ENCODE measurements at regions not wholly inside any gene's neighbourhood (a gene's known extent, or its start where the extent isn't known, plus 50 kb on each side); places are given as distances from the start of the nearest gene placed in this dataset.

DNA sequence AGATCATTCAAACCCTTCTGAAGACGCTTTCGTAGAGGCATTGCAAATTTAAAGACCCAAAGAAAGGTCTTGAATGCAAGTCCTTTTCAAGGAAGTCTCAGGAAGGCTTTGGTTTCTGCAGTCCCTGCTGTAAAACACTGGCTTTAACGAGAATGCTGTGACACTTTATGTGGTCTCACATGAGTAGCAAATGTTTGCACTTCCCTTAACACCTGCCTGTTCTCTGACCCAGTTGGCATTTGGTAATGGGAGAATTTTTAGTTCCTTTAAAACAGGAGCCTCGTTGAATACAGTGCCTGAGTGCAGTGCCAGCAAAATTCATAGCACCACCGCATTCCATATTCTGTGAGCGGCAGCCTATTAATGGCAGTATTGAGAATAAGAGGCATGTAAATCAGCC is 330.5 kb upstream of the PRKX start:
- TF ChIP-seq, protein P1, sequence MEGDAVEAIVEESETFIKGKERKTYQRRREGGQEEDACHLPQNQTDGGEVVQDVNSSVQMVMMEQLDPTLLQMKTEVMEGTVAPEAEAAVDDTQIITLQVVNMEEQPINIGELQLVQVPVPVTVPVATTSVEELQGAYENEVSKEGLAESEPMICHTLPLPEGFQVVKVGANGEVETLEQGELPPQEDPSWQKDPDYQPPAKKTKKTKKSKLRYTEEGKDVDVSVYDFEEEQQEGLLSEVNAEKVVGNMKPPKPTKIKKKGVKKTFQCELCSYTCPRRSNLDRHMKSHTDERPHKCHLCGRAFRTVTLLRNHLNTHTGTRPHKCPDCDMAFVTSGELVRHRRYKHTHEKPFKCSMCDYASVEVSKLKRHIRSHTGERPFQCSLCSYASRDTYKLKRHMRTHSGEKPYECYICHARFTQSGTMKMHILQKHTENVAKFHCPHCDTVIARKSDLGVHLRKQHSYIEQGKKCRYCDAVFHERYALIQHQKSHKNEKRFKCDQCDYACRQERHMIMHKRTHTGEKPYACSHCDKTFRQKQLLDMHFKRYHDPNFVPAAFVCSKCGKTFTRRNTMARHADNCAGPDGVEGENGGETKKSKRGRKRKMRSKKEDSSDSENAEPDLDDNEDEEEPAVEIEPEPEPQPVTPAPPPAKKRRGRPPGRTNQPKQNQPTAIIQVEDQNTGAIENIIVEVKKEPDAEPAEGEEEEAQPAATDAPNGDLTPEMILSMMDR (IDR thresholded peaks at IDR 0.05; ENCODE audit: insufficient read depth, low read depth, low read length): no peak
- no peak for TF ChIP-seq EZH2 (IDR thresholded peaks at IDR 0.05; ENCODE audit: insufficient read depth, low read length)

All from astrocyte (in vitro differentiated cells and primary cell).